Uterus (tissue), 2 donors: ENCODE measurements at regions not wholly inside any gene's neighbourhood (a gene's known extent, or its start where the extent isn't known, plus 50 kb on each side); places are given as distances from the start of the nearest gene placed in this dataset.

Source experiments
- CTCF ChIP-seq, 4 experiments: fragments of 200-600 bp in 2 of 4; fragments of 450-650 bp in 2 of 4; sonication (generic) in 2 of 4; IDR thresholded peaks; one replicate each; pipeline ENCODE4 v1.5.1; 2016 to 2019; ENCODE audit warnings: antibody characterized with exemption in 4 of 4, mild to moderate bottlenecking in 2 of 4, moderate library complexity in 1 of 4
- POLR2A ChIP-seq, 2 donors: fragments of 450-650 bp; IDR thresholded peaks; one replicate each; pipeline ENCODE4 v1.6.1; 2016; ENCODE audit warnings: antibody characterized with exemption in 2 of 2, mild to moderate bottlenecking in 1 of 2, moderate library complexity in 1 of 2

GRCh38 chr3:165383381-165383780 lies 187.2 kb upstream of the SLITRK3 start:
- no peak for TF ChIP-seq CTCF (IDR thresholded peaks at IDR 0.05)
- no peak for TF ChIP-seq POLR2A (IDR thresholded peaks at IDR 0.05)
